ENCODE measurements at regions not wholly inside any gene's neighbourhood (a gene's known extent, or its start where the extent isn't known, plus 50 kb on each side); places are given as distances from the start of the nearest gene placed in this dataset.

DNA sequence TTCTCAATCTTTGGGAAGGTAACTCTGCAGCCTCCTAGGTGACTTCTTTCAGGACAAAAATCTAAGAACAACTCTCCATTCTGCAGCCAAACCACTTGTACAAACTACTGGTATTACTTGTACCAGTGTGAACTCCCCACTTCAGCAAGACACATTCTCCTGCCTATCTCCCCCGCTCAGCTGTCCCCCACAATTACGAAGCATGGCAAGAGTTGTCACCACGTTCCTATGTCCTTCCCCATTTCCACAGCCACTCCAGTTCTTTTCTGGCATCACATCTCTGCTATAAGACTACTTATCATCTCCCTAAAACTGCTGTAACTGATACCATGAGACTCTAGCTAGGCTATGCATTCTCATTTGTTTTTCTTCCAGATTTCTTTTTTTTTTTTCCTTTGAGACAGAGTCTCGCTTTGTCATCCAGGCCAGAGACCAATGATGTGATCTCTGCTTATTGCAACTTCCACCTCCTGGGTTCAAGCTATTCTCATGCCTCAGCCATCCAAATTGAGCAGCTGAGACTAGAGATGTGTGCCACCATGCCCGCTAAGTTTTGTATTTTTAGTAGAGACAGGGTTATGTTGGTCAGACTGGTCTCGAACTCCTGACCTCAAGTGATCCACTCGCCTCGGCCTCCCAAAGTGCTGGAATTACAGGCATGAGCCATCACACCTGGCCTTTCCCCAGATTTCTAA lies 71.9 kb upstream of the CDON start:
- POLR2A ChIA-PET: interaction anchor here (0.7 to 1.0 kb wide), 2 partner anchors 20 to 140 kb away, joined by 3 to 4 read pairs; no protein-coding TSS in a partner anchor
- H3K9ac ChIP-seq (ENCODE audit: insufficient read depth in 1 of 2, low read depth in 2 of 2, low read length in 2 of 2): no peak overlapping the region
- H3K27me3 ChIP-seq (ENCODE audit: control insufficient read depth in 2 of 2, insufficient read depth in 2 of 2, low read length in 2 of 2): peaks cover 53 to 90% of the 10 kb centered on the region in 2 experiments
- in situ Hi-C loops (cut with MboI) (no loop called here), intact Hi-C loops (cut with micrococcal nuclease) (no loop called here)
- WGBS (ENCODE audit: insufficient coverage, low coverage, missing lambda C conversion rate): 2% methylated on average over 8 of the region's 8 CpGs
- FAIRE-seq (no peak), ATAC-seq (no peak), DNase-seq (ENCODE audit: extremely low read depth in 1 of 4, low spot score in 3 of 4) (no peak)
- no peaks in the 10 kb centered on the region; a peak in 2 of 5 replicates for H3K4me1 ChIP-seq (replicated peaks in 1 of 2; ENCODE audit: control insufficient read depth in 2 of 2, insufficient read depth in 2 of 2, low read length in 2 of 2)
- no peaks in the 10 kb centered on the region for H3K9me3 ChIP-seq (replicated peaks; ENCODE audit: control insufficient read depth, insufficient read depth, low read depth, low read length)
- H2AFZ ChIP-seq (ENCODE audit: low read depth, low read length): no peak overlapping the region
- H3K27ac ChIP-seq (ENCODE audit: extremely low read depth, low read depth, low read length): no peak overlapping the region
- H3K4me2 ChIP-seq (ENCODE audit: insufficient read depth, low read length): no peak overlapping the region
- BruUV-seq (replicated peaks): no TSS peak
- H3K9me1 ChIP-seq (ENCODE audit: control insufficient read depth, insufficient read depth, low read length): no peaks in the 10 kb centered on the region
- H4K20me1 ChIP-seq (replicated peaks; ENCODE audit: control insufficient read depth, insufficient read depth, low read length): no peaks in the 10 kb centered on the region; the same call in 1 of the 2 replicates
- H3K79me2 ChIP-seq (ENCODE audit: control insufficient read depth, insufficient read depth, low read length): no peaks in the 10 kb centered on the region
- no peaks in the 10 kb centered on the region for H3K36me3 ChIP-seq (ENCODE audit: control insufficient read depth, insufficient read depth, low read length)
- H3K4me3 ChIP-seq: no peak overlapping the region
- CTCF ChIA-PET (ENCODE audit: low intra/inter-chr PET ratio): no interaction called here
- no peak for TF ChIP-seq HCFC1 (IDR thresholded peaks at IDR 0.05; ENCODE audit: low read depth, low read length)
- TF ChIP-seq ZSCAN29 (IDR thresholded peaks at IDR 0.05): no peak
- TF ChIP-seq TRIM28 (IDR thresholded peaks at IDR 0.05): no peak
- TF ChIP-seq, protein P1, sequence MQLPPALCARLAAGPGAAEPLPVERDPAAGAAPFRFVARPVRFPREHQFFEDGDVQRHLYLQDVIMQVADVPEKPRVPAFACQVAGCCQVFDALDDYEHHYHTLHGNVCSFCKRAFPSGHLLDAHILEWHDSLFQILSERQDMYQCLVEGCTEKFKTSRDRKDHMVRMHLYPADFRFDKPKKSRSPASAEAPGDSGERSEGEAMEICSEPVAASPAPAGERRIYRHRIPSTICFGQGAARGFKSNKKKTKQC (CRISPR knock-in tag; IDR thresholded peaks at IDR 0.05): no peak
- no peak for TF ChIP-seq DDX20 (tag; IDR thresholded peaks at IDR 0.05; ENCODE audit: low read depth)
- TF ChIP-seq, protein P2, sequence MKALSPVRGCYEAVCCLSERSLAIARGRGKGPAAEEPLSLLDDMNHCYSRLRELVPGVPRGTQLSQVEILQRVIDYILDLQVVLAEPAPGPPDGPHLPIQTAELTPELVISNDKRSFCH (CRISPR knock-in tag; IDR thresholded peaks at IDR 0.05): no peak
- TF ChIP-seq, protein P2 (tag; IDR thresholded peaks at IDR 0.05): no peak
